Activated CD4-positive, alpha-beta memory T cell treated with anti-CD3 and anti-CD28 coated beads for 36 hours (primary cell): ENCODE measurements at regions not wholly inside any gene's neighbourhood (a gene's known extent, or its start where the extent isn't known, plus 50 kb on each side); places are given as distances from the start of the nearest gene placed in this dataset.
"Not testable (repeated sequence)": the region's sequence is repeated elsewhere in the genome, so short reads cannot be mapped to it uniquely, and the experiment has no call there.

Experiments
- CTCF ChIA-PET: fragments of 350-600 bp; sonication (Branson Sonifier 250); formaldehyde crosslinking; loops from one replicate; lab custom pipeline; 2021; ENCODE audit warnings: antibody characterized with exemption, inconsistent platforms; lab: Charles Lee
- POLR2A ChIA-PET: fragments of 350-600 bp; sonication (Branson Sonifier 250); formaldehyde crosslinking; loops from one replicate; lab custom pipeline; 2021; ENCODE audit warnings: antibody characterized with exemption; lab: Charles Lee
- DNase-seq: peaks from one replicate; pipeline ENCODE4 v3.0.0-alpha.2; 2020
- H3K27ac Mint-ChIP-seq: one replicate; pipeline ENCODE4 v1.8.0; 2021; ENCODE audit warnings: mixed read lengths
- H3K27me3 Mint-ChIP-seq: one replicate; pipeline ENCODE4 v1.8.0; 2021; ENCODE audit warnings: mixed read lengths
- H3K36me3 Mint-ChIP-seq: one replicate; pipeline ENCODE4 v1.8.0; 2021; ENCODE audit warnings: mixed read lengths
- H3K4me1 Mint-ChIP-seq: one replicate; pipeline ENCODE4 v1.8.0; 2021; ENCODE audit warnings: low read depth, mixed read lengths
- H3K4me3 Mint-ChIP-seq: one replicate; pipeline ENCODE4 v1.8.0; 2021; ENCODE audit warnings: mild to moderate bottlenecking, mixed read lengths
- H3K9me3 Mint-ChIP-seq: one replicate; pipeline ENCODE4 v1.8.0; 2021; ENCODE audit warnings: mixed read lengths
- intact Hi-C: fragments of 100-400 bp; cut with micrococcal nuclease; formaldehyde crosslinking; loops from one replicate; pipeline ENCODE4 v1.15.1; 2023

DNA sequence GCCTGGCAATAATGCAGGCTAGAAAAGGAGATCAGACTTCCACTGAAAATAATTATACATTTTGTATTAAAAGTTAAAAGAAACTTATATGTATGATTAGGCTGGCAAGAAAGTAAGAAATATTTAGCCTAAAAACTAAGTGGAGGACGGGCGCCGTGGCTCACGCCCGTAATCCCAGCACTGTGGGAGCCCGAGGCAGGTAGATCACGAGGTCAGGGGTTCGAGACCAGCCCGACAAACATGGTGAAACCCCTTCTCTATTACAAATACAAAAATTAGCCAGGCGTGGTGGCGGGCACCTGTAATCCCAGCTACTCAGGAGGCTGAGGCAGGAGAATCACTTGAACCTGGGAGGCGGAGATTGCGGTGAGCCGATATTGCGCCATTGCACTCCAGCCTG is 707.0 kb downstream of the C6orf118 start:
- DNase-seq, CTCF ChIA-PET, H3K27ac Mint-ChIP-seq, intact Hi-C loops, H3K4me3 Mint-ChIP-seq, POLR2A ChIA-PET, H3K4me1 Mint-ChIP-seq, H3K36me3 Mint-ChIP-seq, H3K27me3 Mint-ChIP-seq, H3K9me3 Mint-ChIP-seq: not testable (repeated sequence)

DNA sequence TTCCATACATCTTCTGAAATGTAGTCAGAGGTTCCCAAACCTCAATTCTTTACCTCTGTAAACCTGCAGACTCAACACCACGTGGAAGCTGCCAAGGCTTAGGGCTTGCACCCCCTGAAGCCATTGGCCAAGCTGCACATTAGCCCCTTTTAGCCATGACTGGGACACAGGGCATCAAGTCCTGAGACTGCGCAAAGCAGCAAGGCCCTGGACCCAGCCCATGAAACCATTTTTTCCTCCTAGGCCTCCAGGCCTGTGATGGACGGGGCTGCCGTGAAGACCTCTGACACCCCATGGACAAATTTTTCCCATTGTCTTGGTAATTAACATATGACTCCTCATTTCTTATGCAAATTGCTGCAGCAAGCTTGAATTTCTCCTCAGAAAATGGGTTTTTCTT is 727.8 kb downstream of the C6orf118 start:
- no peak overlapping the region for H3K27ac Mint-ChIP-seq
- POLR2A ChIA-PET: no interaction called here

DNA sequence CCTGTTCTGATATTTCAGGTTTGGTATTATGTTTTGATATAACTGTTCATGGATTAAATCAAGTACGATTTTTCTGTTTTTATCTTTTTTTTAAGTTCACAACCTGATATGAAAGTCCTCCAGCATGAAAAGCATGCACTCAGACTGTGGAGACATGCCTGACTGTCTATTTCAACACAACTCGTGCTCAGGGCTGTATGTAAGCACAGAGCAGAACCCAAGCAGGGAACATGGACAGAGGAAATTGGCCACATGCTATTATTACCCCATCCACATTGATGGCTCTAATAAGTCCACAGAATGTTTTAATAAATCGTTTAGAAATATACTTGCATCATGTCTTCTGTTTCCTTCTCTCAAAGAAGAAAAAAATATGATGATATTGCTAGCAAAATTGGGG is 730.4 kb downstream of the C6orf118 start:
- Mint-ChIP-seq H3K4me3 (no peak overlapping the region), H3K4me1 (no peaks in the 10 kb centered on the region), H3K27ac (no peak overlapping the region), H3K27me3 (no peaks in the 10 kb centered on the region), H3K36me3 (no peaks in the 10 kb centered on the region), H3K9me3 (peaks cover 15% of the 10 kb centered on the region)
- ChIA-PET CTCF (no interaction called here), POLR2A (no interaction called here)
- intact Hi-C loops: no loop called here
- DNase-seq: no peak

More for the DNA sequence above, 727.8 kb downstream of the C6orf118 start:
- Mint-ChIP-seq H3K4me3 (no peak overlapping the region), H3K9me3 (peaks cover 15% of the 10 kb centered on the region), H3K36me3 (no peaks in the 10 kb centered on the region), H3K27me3 (no peaks in the 10 kb centered on the region), H3K4me1 (no peaks in the 10 kb centered on the region)
- no peak for DNase-seq
- CTCF ChIA-PET: no interaction called here
- intact Hi-C loops: no loop called here

DNA sequence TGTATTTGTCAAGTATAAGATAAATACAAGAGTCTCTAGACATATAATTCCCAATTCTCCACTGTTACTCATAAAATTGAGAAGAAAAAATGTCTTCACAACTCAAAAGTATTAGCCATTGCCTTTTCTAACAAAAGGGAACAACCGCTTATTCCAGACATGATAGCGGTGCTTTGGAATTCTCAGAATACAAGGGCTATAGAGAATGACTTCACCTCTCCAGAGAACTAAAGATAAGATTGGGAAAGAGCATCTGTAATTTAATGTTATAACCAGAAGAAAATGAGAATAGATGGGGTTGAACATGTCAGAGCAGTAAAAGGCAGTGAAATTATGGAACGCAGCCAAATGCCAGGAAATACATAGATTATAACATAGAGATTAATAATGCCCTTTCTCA is 730.8 kb downstream of the C6orf118 start:
- H3K9me3 Mint-ChIP-seq: peaks cover 16% of the 10 kb centered on the region
- no peaks in the 10 kb centered on the region for H3K27me3 Mint-ChIP-seq
- DNase-seq: no peak
- H3K4me1 Mint-ChIP-seq: no peaks in the 10 kb centered on the region
- CTCF ChIA-PET: no interaction called here
- no peaks in the 10 kb centered on the region for H3K36me3 Mint-ChIP-seq
- POLR2A ChIA-PET: no interaction called here
- intact Hi-C loops: no loop called here
- H3K27ac Mint-ChIP-seq: no peak overlapping the region
- H3K4me3 Mint-ChIP-seq: no peak overlapping the region

DNA sequence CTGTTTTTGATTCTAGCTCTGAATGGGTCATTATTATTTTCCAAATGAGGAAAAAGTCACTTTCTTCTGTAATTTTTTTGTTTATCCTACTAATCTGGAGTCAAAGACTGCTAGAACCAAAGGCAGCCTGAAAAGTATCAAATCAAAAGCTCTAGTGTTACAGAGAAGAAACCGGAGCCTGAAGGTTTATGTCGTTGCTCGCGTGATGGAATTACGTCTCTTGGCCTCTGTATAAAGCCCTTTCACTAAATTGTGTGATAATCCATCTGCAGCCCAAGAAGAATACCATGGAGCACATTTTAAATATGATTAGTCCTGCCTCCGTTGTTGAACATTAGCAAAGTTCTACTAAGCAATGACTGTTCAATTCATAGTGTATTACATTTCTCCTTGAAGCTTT is 738.6 kb downstream of the C6orf118 start:
- CTCF ChIA-PET: no interaction called here
- intact Hi-C loops: no loop called here
- no peaks in the 10 kb centered on the region for H3K4me1 Mint-ChIP-seq

DNA sequence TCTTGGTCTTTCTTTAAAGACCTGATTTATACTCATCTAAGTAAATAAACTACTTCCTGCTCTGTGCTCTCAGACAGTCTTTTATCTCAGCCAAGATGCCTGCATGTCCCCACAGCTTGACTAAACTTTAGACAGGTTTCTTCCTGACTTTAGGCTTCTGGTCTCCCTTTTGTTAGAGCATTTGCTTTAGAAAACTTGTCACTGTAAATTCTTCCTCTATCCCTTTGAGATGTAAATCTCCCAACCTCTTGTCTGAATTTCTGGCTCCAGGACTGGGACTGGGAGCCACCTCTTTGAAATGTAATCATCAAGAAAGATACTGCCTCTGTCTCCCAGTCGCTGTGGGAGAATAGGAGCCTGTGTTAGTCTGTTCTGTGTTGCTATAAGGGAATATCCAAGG is 739.9 kb downstream of the C6orf118 start:
- ChIA-PET CTCF (no interaction called here), POLR2A (no interaction called here)
- no peaks in the 10 kb centered on the region for H3K27me3 Mint-ChIP-seq
- no peak overlapping the region for H3K27ac Mint-ChIP-seq
- intact Hi-C loops: no loop called here
- H3K9me3 Mint-ChIP-seq: peaks cover 8% of the 10 kb centered on the region
- no peak for DNase-seq
- no peaks in the 10 kb centered on the region for H3K4me1 Mint-ChIP-seq
- no peaks in the 10 kb centered on the region for H3K36me3 Mint-ChIP-seq
- H3K4me3 Mint-ChIP-seq: no peak overlapping the region

More for the DNA sequence above, 738.6 kb downstream of the C6orf118 start:
- DNase-seq: no peak
- H3K27me3 Mint-ChIP-seq: no peaks in the 10 kb centered on the region
- no peak overlapping the region for H3K4me3 Mint-ChIP-seq
- POLR2A ChIA-PET: no interaction called here
- H3K36me3 Mint-ChIP-seq: no peaks in the 10 kb centered on the region
- peaks cover 8% of the 10 kb centered on the region for H3K9me3 Mint-ChIP-seq
- no peak overlapping the region for H3K27ac Mint-ChIP-seq

DNA sequence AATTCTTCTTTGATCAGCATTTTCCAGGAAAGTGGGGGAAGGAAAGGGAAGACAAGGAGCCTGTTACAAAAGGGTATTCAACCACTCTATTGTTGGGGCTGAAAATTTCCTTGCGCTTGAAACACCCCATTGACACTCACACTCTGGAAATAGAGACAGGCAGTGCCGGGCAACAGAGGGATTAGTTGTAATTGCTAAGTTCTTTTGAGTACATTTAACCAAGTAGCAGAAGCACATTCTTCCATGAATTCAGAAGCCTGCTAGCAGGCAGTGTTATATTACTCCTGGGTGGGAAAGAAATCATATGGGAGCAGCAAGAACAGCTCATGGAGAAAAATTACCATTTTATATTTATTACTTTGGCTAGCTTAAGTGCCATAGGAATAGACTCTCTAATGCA is 745.5 kb downstream of the C6orf118 start:
- DNase-seq: no peak
- Mint-ChIP-seq H3K4me1 (no peaks in the 10 kb centered on the region), H3K9me3 (peaks cover 20% of the 10 kb centered on the region), H3K27ac (no peak overlapping the region), H3K36me3 (no peaks in the 10 kb centered on the region), H3K4me3 (no peak overlapping the region), H3K27me3 (no peaks in the 10 kb centered on the region)
- POLR2A ChIA-PET: no interaction called here
- CTCF ChIA-PET: no interaction called here
- intact Hi-C loops: no loop called here

DNA sequence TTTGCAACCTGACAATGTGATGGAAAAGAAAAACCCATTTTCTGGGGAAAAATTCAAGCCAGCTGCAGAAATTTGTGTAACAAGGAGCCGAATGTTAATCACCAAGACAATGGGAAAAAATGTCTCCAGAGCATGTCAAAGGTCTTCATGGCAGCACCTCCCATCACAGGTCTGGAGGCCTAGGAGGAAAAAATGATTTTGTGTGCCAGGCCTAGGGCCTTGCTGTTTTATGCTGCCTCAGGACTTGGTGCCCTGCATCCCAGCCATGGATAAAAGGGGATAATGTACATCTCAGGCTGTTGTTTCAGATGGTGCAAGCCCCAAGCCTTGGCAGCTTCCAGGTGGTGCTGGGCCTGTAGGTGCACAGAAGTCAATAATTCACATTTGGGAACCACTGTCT is 747.7 kb downstream of the C6orf118 start:
- H3K27me3 Mint-ChIP-seq: no peaks in the 10 kb centered on the region
- no peak overlapping the region for H3K4me3 Mint-ChIP-seq
- ChIA-PET CTCF (no interaction called here), POLR2A (no interaction called here)
- H3K4me1 Mint-ChIP-seq: no peaks in the 10 kb centered on the region
- H3K27ac Mint-ChIP-seq: no peak overlapping the region
- H3K9me3 Mint-ChIP-seq: peaks cover 20% of the 10 kb centered on the region
- no peak for DNase-seq
- H3K36me3 Mint-ChIP-seq: no peaks in the 10 kb centered on the region
- intact Hi-C loops: no loop called here

DNA sequence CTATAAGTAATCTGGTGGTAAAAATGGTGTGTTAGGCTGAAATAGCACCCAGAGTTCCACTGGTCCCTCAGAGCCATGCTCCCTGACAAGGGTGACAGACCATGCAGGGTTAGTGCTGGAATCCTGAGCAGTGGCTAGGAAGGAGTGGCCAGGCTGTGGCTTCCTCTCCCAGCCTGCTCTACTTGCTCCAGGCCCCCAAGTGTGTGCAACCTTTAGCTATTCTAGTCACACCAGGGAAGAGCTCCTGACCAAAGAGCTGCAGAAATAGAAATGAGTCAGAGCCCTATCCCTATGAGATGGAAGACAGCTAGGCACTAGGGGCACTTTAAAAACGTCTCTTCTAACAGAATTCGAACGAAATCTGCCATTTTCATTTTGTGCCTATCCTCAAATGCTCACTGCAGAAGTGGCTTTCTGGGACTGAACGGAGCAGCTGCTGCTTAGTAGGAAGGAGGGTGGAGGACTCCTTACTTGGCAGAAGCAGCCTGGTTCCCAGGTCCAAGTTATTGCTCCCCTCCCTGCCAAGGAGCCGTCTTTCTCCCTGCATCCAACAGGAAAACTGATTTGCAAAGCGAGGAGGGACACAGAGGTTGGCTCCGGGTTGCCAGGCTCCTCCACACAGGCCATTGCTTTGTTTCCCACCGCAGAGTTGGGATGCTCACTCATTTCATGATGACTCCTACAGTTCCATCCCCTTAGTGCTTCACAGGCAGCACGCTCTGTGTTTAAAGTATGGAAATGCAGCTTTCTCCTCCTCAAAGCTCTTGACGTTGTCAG is 754.5 kb downstream of the C6orf118 start:
- no peak overlapping the region for H3K4me3 Mint-ChIP-seq
- intact Hi-C loops: no loop called here
- no peaks in the 10 kb centered on the region for H3K36me3 Mint-ChIP-seq
- no peak for DNase-seq
- POLR2A ChIA-PET: no interaction called here
- no peaks in the 10 kb centered on the region for H3K27me3 Mint-ChIP-seq
- H3K4me1 Mint-ChIP-seq: no peaks in the 10 kb centered on the region
- H3K27ac Mint-ChIP-seq: no peak overlapping the region
- CTCF ChIA-PET: no interaction called here
- peaks cover 5% of the 10 kb centered on the region for H3K9me3 Mint-ChIP-seq

DNA sequence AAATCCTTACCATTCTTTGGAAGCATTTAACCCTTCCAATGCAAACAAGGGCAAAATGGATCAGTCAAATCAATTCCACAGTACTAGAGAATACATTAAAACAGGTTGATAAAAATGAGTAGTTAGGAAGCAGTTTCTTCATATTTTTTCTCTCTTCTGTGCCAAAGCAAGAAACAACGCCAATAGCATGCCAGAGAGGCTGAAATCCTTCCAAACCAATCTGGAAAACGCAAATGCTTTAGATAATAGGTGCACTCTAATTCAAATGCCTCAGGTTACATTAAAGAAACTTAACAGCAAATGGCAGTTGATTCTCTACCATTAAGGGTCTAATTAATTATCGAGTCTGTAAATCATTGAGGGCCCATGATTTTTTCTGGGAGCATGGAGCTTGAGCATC is 755.2 kb downstream of the C6orf118 start:
- ChIA-PET CTCF (no interaction called here), POLR2A (no interaction called here)
- H3K9me3 Mint-ChIP-seq: peaks cover 5% of the 10 kb centered on the region
- no peak for DNase-seq
- H3K36me3 Mint-ChIP-seq: no peaks in the 10 kb centered on the region
- intact Hi-C loops: no loop called here
- H3K27ac Mint-ChIP-seq: no peak overlapping the region
- H3K4me3 Mint-ChIP-seq: no peak overlapping the region
- H3K4me1 Mint-ChIP-seq: no peaks in the 10 kb centered on the region
- H3K27me3 Mint-ChIP-seq: no peaks in the 10 kb centered on the region

DNA sequence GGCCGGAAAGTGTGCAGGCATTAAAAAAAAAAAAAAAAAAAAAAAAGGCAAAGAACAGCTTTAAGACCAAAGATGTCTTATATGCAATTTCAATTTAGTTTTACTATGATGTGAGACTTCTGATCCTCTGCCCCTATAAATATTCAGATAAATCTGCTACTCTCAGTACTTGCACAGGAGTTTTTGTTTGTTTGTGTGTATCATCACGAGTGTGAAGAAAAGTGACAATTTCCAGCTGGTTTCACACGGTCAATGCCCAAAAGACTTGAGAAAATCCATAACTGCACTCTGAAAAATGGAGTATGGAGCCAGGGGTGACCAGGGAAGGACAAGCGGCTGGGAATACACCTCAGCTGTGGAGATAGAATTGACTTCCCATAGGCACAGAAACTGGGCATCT is 757.7 kb downstream of the C6orf118 start:
- no peak for DNase-seq
- Mint-ChIP-seq H3K4me3 (no peak overlapping the region), H3K9me3 (peaks cover 5% of the 10 kb centered on the region), H3K27me3 (no peaks in the 10 kb centered on the region), H3K36me3 (no peaks in the 10 kb centered on the region), H3K27ac (no peak overlapping the region), H3K4me1 (no peaks in the 10 kb centered on the region)
- ChIA-PET POLR2A (no interaction called here), CTCF (no interaction called here)
- intact Hi-C loops: no loop called here

DNA sequence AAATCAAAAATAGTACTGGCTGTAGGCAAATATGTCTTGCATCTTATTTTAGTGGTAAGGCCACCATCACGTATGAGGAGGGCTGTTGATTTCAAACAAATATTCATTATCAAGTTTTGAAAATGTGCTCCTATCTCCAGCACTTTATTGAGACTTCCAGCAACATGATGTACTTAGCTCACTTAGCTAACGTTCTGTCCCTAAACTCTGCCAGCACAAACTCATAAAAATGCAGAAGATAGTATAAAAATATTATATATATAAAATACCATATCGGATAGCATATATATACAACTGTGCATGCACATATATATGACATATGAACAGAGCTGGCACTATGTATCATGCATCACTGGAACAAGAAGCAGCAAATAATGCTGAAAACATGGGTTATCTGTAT is 762.3 kb downstream of the C6orf118 start:
- intact Hi-C loops: no loop called here
- DNase-seq: no peak
- Mint-ChIP-seq H3K27me3 (no peaks in the 10 kb centered on the region), H3K9me3 (peaks cover 5% of the 10 kb centered on the region), H3K36me3 (no peaks in the 10 kb centered on the region), H3K4me1 (no peaks in the 10 kb centered on the region), H3K27ac (no peak overlapping the region), H3K4me3 (no peak overlapping the region)
- ChIA-PET CTCF (no interaction called here), POLR2A (no interaction called here)

DNA sequence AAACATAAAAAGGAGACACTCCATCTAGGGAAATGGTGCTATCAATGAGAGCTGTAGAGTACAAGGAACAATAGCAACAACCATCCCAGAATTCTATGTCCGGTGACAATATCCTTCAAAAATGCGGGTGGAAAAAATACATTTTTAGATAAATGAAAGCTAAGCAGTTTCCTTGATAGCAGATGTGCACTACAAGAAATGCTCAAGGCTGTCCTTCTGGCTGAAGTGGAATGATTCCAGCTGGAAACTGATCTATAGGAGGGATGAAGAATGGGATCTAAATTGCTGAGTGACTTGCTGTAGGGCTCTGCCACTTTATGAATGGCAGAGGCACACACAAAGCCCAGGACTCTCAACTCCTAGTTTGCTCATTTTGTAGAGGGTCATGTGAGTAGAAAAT is 763.1 kb downstream of the C6orf118 start:
- CTCF ChIA-PET: no interaction called here
- H3K27ac Mint-ChIP-seq: no peak overlapping the region

More for the DNA sequence above, 763.1 kb downstream of the C6orf118 start:
- Mint-ChIP-seq H3K36me3 (no peaks in the 10 kb centered on the region), H3K4me3 (no peak overlapping the region), H3K4me1 (no peaks in the 10 kb centered on the region), H3K27me3 (no peaks in the 10 kb centered on the region), H3K9me3 (peaks cover 3% of the 10 kb centered on the region)
- intact Hi-C loops: no loop called here
- POLR2A ChIA-PET: no interaction called here
- DNase-seq: no peak
